ENCODE measurements at regions not wholly inside any gene's neighbourhood (a gene's known extent, or its start where the extent isn't known, plus 50 kb on each side); places are given as distances from the start of the nearest gene placed in this dataset.

- TF ChIP-seq CTCF (IDR thresholded peaks at IDR 0.05; ENCODE audit: low read length) = no peak
- no peak for TF ChIP-seq EZH2phosphoT487 (IDR thresholded peaks at IDR 0.05; ENCODE audit: low read length)
- TF ChIP-seq EZH2 (optimal IDR thresholded peaks at IDR 0.05; ENCODE audit: low read depth, low read length) = no peak
Measured at GRCh38 chr9:89878003-89878411, 273.2 kb downstream of the GADD45G start.
